Left lung (tissue), 4 donors: ENCODE measurements at regions not wholly inside any gene's neighbourhood (a gene's known extent, or its start where the extent isn't known, plus 50 kb on each side); places are given as distances from the start of the nearest gene placed in this dataset.

Source experiments
- ATAC-seq: fragments of 200-7000 bp; cut with Tn5 transposase; one replicate; pipeline ENCODE4 v1.9.1; 2020; ENCODE audit warnings: moderate library complexity
- DNase-seq, 4 donors: peaks; one replicate each; pipeline ENCODE4 v3.0.0-alpha.2; 2013 to 2020
- H3K27ac ChIP-seq, 2 donors: fragments of 200-600 bp; sonication (generic) in 1 of 2; one replicate each; pipeline versions ENCODE4 v1.5.0 to v1.8.0; 2020 to 2021
- H3K27me3 ChIP-seq, 2 donors: fragments of 200-600 bp; sonication (generic) in 1 of 2; one replicate each; pipeline versions ENCODE4 v1.5.0 to v1.8.0; 2020 to 2021
- H3K36me3 ChIP-seq, 2 donors: fragments of 200-600 bp; sonication (generic) in 1 of 2; one replicate each; pipeline versions ENCODE4 v1.5.0 to v1.8.0; 2020 to 2021
- H3K4me1 ChIP-seq, 2 donors: fragments of 200-600 bp; one replicate each; pipeline ENCODE4 v1.8.0; 2021
- H3K4me3 ChIP-seq, 2 donors: fragments of 200-600 bp; sonication (generic) in 1 of 2; one replicate each; pipeline versions ENCODE4 v1.5.0 to v1.8.0; 2020 to 2021; ENCODE audit warnings: mild to moderate bottlenecking in 1 of 2
- H3K9me3 ChIP-seq, 2 donors: fragments of 200-600 bp; sonication (generic) in 1 of 2; one replicate each; pipeline versions ENCODE4 v1.5.0 to v1.8.0; 2020 to 2021
- CTCF ChIP-seq, 2 donors: fragments of 200-600 bp; sonication (generic) in 1 of 2; IDR thresholded peaks; one replicate each; pipeline versions ENCODE4 v1.5.0 to v1.8.0; 2021; ENCODE audit warnings: antibody characterized with exemption in 2 of 2
- intact Hi-C, 2 donors: fragments of 100-400 bp; cut with DNase I; formaldehyde crosslinking; loops; one replicate each; pipeline versions ENCODE4 v1.11.2 to v1.14.2; 2022
- donor health status: DM: no; HTN: yes; CAD: no.
- donor health status: DM: no; HTN: no; CAD: no.

- DNase-seq: no peak
- ATAC-seq: no peak
- Histone ChIP-seq H3K9me3 (peaks cover 0 to 3% of the 10 kb centered on the region in 2 donors), H3K27me3 (no peaks in the 10 kb centered on the region), H3K4me1 (no peaks in the 10 kb centered on the region), H3K27ac (no peak overlapping the region), H3K36me3 (no peaks in the 10 kb centered on the region), H3K4me3 (no peak overlapping the region)
- intact Hi-C loops: no loop called here
- no peak for TF ChIP-seq CTCF (IDR thresholded peaks at IDR 0.05)
These were observed 531.5 kb upstream of the SLIT2 start for GRCh38 chr4:19720190-19720589.

GRCh38 chr4:19711871-19712270 lies 539.8 kb upstream of the SLIT2 start:
- Histone ChIP-seq H3K36me3 (no peaks in the 10 kb centered on the region), H3K27ac (no peak overlapping the region), H3K4me1 (no peaks in the 10 kb centered on the region), H3K9me3 (no peaks in the 10 kb centered on the region), H3K27me3 (no peaks in the 10 kb centered on the region), H3K4me3 (no peak overlapping the region)
- intact Hi-C loops: no loop called here
- TF ChIP-seq CTCF (IDR thresholded peaks at IDR 0.05): no peak
- ATAC-seq (no peak), DNase-seq (no peak)

GRCh38 chr4:19707876-19708275 lies 543.8 kb upstream of the SLIT2 start:
- Histone ChIP-seq H3K4me3 (no peak overlapping the region), H3K27ac (no peak overlapping the region), H3K27me3 (no peaks in the 10 kb centered on the region), H3K36me3 (no peaks in the 10 kb centered on the region), H3K9me3 (no peaks in the 10 kb centered on the region), H3K4me1 (no peaks in the 10 kb centered on the region)
- intact Hi-C loops: no loop called here
- TF ChIP-seq CTCF (IDR thresholded peaks at IDR 0.05): no peak
- ATAC-seq (no peak), DNase-seq (no peak)

- Histone ChIP-seq H3K27ac (no peak overlapping the region), H3K27me3 (no peaks in the 10 kb centered on the region), H3K36me3 (no peaks in the 10 kb centered on the region), H3K9me3 (no peaks in the 10 kb centered on the region), H3K4me3 (no peak overlapping the region), H3K4me1 (no peaks in the 10 kb centered on the region)
- DNase-seq: no peak
- ATAC-seq: no peak
- no peak for TF ChIP-seq CTCF (IDR thresholded peaks at IDR 0.05)
- intact Hi-C loops: no loop called here
These were observed 548.3 kb upstream of the SLIT2 start for GRCh38 chr4:19703391-19703790.

GRCh38 chr4:19700992-19701391 lies 550.7 kb upstream of the SLIT2 start:
- intact Hi-C loops: no loop called here
- no peak overlapping the region for H3K27ac ChIP-seq
- H3K36me3 ChIP-seq: no peaks in the 10 kb centered on the region
- ATAC-seq: no peak
- H3K27me3 ChIP-seq: no peaks in the 10 kb centered on the region
- TF ChIP-seq CTCF (IDR thresholded peaks at IDR 0.05): no peak
- no peak for DNase-seq
- H3K4me3 ChIP-seq: no peak overlapping the region
- no peaks in the 10 kb centered on the region for H3K4me1 ChIP-seq
- no peaks in the 10 kb centered on the region for H3K9me3 ChIP-seq
